HG03432 (cell line): ENCODE measurements at regions not wholly inside any gene's neighbourhood (a gene's known extent, or its start where the extent isn't known, plus 50 kb on each side); places are given as distances from the start of the nearest gene placed in this dataset.
A peak's percentile ranks its signal among the peaks of the same experiment; 100 is the strongest.

Experiments
- ATAC-seq: cut with Tn5 transposase; IDR thresholded peaks from one replicate; pipeline ENCODE4 v1.9.1; 2021; ENCODE audit warnings: mild to moderate bottlenecking, moderate library complexity; ENCODE audit not compliant: unreplicated experiment

DNA sequence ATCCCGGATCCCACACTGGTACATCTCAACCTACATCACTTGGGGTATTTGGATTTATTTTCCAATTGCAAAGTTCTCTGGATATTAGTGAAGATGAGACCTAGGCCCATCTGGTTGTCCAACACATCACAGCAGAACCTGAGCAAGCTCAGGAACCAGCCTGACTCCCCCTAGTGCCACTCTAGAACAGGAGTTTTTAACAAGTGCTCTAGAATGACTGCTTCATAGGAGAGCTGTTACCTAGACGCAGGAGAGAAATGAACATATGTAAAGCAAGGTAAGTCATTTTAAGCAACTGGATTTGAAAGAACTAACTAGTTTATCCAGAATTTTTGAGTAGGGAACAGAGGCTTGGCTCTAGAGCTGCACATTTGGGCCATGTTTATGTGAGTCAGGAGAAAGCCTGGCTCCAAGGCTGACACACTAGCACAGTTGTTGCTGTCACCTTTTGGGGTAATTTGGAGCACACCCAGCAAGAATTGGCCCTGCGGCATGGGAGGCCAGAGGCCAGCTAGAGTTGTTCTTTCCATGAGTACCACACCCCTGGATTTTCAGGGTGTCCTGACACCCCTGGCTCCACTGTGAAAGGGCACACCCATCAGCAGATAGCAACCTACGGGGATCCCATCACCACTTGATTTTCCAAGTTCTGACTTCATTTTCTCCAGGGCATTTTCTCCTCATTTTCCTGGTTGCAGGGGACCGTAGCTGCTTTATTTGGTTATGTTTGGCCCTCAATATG lies 110.9 kb upstream of the LPAR1 start:
- ATAC-seq: peak; percentile 49

DNA sequence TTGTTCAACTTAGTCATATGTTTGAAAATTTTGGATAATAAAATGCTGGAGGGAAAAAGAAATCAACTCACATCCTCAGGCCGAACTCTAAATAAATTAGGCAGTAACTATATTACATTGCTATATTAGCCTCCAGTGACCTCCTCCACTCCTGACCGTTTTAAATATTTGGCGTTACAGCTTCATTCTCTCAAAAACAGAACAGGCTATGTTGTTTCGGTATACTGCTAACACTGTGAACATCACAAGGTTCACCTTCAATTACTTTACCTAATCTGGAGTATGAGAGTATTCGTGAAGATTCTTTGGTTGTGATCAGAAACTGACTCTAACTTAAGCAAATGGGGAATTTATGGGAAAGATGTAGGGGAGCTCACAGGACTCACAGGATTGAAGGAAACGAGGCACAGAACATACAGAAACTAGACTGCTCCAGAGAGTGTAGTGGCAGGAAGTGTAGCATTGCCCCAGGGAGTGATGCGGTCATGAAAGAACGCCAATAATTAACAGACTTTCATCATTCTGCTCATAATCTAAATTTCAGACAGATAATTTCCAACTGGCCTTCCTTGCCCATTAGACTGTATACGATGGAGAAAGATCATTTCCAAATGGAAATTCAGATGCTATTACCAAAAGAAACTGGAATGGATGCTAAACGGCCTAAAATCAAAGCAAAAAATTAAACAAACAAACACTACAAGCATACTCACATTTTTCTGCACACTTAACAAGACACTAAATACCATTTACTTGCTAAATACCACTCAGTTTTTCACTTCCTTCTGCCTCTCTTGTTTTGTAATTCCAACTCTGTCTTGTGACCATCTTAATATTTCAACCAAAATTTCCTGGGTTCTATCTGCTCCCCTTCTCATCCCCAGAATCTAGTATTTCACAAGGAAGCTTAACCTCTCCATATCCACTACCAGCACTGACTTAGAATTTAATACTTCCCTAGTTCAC lies 110.1 kb upstream of the LPAR1 start:
- ATAC-seq: peak; percentile 66

DNA sequence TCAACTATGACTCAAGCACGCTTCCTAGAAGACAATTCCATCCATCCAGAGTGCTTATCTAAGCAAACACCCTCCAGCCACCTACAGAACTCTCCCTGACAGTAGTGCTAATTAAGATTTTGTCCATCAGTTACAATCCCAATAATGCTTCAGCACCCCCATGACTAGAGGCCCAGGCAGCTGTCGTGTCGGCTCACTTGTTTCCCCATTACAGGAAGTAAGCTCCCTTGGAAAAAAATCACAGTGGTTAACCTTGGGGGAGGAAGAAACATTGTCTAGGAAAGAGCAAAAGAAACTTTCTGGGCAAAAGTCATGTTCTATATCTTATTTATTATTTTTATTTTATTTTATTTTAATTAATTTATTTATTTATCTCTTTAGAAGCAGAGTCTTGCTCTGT lies 108.8 kb upstream of the LPAR1 start:
- no peak for ATAC-seq

DNA sequence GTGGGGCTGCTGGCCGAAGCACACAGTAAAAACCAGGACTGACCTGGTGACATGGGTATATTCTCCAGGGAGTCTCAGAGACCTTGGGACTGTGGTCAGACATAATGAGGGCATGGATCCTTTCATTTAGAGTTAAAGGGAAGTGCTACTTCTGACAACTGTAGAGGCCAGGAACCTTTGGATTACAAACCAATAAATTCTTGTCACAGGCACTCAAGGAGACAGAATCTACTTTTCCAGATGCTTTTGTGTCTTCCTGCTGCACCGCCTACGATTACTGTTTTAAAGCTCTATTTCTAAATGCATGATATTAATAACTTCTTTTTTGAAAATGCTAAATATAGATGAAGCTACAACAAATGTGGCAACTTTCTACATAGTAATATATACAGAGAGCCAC lies 106.5 kb upstream of the LPAR1 start:
- ATAC-seq: no peak

DNA sequence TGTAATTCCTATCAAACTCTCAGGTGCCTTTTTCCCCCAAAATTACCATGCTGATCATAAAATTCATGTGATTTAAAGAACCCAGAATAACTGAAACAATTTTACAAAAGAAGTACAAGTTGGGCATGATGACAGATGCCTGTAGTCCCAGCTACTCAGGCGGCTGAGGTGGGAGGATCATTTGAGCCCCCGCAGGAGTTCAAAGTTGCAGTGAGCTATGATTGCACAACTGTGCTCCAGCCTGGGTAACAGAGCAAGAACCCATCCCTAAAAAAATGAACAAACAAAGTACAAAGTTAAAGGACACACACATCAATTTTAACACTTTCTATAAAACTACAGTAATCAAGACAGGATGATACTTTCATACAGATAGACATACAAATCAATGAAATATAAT lies 97.9 kb upstream of the LPAR1 start:
- no peak for ATAC-seq

DNA sequence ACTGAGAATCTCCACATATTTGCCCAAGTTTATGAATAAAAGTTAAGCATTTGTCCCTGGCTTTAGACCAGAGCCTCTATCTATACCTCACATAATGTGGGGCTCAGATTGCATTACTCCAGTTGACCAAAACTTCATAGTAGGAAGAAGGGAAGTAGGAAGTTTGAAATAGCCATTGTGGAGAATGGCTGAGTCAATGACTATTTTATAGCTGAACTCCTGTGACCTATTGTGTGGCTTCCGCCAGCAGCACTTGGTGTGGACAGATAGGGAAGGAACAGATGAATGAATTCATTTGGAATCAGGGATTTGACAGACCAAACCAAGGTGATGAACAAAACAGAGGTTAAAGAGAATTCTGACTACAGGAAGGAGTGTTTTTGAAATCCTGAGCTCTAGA lies 92.9 kb upstream of the LPAR1 start:
- no peak for ATAC-seq

DNA sequence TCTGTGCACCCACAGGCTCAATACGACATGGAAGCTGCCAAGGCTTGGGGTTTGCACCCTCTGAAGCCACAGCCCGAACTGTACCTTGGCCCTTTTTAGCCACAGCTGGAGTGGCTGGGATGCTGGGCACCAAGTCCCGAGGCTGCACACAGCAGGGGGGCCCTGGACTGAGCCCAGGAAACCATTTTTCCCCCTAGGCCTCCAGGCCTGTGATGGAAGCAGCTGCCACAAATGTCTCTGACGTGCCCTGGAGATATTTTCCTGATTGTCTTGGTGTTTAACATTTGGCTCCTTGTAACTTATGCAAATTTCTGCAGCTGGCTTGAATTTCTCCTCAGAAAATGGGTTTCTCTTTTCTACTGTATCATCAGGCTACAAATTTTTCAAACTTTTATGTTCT lies 82.3 kb upstream of the LPAR1 start:
- no peak for ATAC-seq

DNA sequence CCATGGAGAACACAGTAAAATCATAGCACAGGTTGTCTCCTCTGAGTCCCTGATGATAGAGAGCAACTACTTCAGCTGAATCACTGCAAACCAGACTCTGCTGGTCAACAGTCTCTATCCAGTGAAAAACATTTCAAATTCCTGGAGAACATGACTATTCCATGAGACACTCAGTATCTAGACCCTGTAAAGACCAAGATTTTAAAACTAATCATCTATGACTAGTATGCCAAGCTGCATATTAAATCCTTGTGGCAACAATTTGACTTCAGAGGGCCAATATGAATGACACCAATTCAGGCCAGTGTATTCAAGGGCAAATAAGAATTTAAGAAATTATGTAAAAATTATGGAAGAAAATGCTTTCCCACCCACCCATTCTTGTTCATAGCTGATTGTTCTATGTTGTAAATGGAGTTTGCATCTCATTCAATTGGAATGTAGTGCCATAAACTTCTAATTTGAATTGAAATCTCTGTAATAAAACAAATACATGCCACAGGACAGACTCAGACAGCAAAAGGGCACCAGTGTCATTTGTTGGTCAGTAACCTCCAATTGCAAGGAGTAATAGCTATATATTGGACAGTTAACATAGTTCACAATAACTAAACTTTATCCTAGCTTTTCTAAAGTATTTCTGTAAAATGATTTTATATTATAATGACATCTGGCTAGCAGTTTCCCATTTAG lies 80.1 kb upstream of the LPAR1 start:
- no peak for ATAC-seq

DNA sequence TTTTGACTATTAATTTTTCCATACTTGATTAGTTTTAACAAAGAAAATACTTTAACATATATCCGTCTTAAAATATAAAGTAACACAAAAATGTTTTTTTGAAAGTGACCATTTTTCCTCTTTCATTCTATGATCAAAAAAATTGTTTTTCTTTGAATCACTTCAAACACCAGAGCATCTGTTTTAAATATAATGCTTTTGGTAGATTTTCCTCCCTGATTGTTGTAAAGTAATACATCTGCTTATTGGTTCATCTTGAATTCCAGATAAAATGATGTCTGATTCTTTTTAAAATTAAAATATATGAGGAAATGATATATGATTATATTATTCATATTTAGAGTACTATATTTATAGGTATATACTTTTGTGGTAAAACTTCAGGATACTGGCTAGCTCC lies 76.2 kb upstream of the LPAR1 start:
- no peak for ATAC-seq

DNA sequence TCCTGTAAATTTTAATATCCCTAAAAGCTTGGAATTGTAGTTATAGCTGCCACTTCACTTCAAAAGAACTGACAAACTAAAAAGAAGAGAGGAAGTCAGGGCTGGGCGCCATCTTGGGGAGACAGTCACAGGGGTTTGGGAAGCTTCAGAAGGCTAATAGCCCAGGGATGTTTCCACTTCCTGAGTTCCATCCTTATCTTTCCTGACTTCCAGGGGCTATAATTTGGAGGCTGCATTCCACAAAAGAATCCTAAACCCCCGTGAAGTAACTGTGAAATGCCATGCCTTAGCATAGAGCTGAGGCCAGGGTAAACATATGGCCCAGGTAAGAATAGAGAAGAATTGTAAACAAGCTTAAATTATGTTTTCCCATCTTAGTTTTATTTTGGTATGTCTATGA lies 75.4 kb upstream of the LPAR1 start:
- no peak for ATAC-seq

DNA sequence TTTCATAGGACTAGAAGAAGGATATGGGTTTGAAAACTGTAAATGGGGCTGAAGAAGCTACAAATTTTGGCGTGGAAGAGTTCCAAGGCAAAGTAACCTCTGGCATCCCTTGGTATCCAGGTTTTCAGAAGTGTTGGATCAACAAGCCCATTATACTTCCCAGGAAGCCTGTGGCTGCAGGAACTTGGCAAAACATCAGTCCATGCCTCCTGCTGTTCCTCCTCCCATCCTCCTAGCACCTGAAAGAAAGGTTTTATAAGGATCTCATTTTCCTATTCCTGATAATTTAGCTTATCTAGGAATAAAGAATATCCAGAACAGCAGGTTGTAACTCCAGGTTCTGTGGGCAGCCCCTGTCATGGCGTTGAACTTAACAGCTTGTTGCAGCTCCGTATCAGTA lies 72.5 kb upstream of the LPAR1 start:
- ATAC-seq: no peak

DNA sequence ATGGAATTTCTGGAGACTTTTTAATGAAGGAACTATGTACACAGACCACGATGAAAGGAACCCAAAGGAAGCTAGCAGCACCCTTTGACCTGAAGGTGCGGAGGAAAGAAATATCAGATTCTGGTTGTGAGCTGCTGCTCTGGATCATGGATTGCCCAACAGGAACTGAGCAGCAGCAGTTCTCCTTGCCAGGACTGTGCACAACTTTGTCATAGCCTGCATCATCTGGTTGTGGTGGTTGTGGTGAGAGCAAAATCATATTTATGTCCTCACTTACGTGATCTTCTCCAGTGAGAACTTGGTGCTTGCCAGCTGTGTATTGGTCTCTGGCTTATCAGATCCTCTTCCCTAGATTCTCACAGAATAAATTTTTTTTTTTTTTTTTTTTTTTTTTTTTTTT lies 70.7 kb upstream of the LPAR1 start:
- ATAC-seq: no peak

DNA sequence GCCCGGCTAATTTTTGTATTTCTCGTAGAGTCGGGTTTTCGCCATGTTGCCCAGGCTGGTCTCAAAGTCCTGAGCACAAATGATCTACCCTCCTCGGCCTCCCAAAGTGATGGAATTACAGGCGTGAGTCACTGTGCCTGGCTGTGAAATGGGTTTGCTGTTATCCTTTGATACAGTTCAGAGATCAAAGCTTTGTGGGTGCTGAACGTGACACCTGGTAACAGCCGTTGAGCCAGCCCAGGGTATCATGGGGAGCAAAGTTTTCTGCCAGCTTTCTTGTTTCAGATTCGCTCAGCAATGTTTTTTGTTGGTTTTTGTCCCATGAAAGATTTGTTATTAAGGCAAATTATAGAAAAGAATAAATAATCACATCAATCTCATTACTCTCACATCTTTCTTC lies 68.9 kb upstream of the LPAR1 start:
- no peak for ATAC-seq

DNA sequence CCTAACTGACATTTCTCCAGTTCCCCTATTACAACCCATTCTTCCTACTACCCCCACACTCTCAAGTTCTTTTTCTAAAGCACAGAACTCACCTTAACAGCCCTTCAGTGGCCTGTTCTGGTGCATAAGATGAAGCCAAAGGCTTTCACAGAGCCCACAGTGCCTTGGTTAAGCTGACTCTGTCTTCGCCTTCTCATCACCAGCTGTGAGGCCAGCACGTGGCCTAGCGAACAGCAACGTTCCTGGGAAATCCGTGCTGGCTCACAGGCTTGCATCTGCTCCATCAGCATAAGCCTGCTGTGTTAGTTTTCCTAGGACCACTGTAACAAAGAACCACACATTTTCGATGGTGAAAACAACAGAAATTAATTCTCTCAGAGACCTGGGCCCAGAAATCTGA lies 67.9 kb upstream of the LPAR1 start:
- no peak for ATAC-seq

DNA sequence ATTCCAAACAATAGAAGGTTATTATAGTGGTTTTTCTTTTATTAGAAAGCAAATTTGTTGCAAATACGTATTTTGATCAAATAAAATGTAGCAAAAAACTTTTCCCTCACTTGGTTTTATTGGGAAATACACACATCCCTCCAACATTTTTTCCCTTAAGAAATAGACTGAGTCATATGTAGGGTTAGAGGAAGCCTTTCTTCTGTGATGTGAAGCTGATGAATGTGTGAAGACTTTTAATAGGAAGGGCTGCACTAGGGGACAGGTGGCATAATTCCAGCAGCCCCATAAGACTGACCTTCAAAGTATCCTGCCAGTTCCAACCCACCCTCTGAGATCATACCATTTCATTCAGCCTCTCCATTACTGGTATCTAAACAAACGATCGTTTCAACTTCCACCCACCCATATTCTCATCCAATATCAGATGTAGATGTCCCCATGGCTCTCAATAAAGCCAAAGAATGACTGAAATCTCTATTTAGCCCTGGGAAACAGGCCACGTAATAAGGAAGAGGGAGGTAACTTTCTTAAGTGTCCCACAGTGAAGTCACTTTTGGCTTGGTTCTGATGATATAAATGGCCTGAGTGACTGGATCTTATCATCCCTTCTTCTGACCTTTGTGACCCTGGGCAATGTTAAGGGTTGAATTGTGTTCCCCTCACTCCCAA lies 64.7 kb upstream of the LPAR1 start:
- no peak for ATAC-seq

DNA sequence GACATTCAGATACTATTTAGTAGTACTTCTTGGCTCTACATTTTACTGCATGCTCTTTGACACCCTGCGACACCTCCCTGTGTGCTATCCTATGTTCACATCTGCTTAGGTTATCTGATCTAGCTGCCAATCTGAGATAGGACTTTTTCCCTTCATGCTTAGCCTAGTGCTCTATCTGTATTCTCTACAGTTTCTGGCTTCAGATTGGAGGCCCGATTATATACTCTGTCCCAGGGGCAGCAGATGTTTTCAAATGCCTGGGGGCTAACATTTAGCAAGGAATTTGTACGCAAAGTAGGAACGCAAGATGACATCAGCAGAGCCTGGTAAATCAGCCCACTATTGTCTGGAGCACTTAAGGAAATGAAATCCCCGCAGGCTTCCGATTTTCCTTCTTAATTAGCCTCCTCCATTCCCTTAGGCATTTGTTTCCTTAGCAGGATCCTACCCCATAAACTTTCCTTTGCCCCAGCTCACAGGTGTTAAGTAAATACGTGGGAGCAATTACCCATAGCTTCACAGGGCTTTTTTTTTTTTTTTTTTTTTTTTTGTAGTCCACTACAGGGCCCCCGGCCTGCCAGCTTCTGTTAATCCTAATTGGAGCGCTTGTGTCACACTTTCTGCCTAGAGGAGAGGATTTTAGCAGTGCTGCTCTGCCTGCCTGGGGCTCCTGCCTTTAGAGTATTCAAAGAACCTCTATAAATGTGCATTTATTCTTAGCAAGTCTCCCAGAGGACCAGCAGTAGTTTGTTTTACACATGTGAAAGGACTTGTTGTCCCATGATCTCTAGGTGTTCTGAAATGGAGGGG lies 61.1 kb upstream of the LPAR1 start:
- no peak for ATAC-seq

DNA sequence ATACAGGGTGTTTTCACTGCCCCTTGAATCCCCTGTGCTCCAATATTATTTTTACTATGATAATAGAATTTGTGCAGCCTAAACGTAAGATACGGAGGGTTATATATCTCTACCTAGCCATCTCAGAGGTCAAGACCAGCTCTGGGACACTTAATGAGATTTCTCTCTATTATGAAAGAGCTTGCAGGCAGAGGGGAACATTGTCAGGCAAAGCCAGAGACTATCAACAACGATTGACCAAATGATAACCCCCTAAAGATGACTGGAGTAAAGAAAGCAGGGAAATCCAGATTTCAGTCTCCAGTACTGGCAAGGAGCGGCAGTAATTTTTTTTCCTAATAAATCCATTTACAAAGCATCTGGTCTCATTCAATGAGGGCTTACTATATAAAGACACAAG lies 59.8 kb upstream of the LPAR1 start:
- no peak for ATAC-seq

DNA sequence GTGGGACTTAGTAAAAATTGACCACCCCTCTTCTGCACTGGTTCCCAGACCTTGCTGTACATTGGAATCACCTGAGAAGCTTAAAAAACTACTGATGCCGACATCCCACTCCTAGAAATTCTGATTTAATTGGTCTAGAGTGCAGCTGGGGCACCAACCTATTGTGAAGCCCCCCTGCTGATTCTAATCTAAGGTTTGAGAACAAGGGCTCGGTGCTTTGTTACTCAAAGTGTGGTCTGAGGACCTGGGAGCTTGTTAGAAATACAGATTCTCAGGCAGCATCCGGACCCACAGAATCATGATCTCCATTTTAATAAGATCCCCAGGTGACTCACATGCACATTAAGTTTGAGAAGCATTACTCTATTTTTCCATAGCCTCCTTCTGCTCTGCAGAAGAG lies 57.8 kb upstream of the LPAR1 start:
- no peak for ATAC-seq

DNA sequence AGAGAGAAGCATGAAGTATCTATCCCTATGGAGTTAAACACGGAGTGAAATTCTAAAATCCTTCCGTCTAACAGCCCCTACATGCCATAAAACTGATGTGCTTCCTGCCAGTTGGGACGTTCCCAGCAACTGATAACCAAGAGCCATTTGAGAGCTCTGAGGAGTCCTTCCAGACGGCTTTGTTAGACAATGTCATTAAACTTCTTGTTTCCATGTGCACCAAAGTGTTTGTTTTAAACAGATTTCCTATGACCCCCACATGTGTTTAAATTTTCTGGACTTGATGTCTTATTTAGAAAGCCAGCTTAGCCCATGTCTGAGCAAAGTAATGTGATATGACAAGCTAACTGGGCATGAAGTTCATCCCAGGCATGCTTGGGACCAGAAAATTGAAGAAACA lies 57.2 kb upstream of the LPAR1 start:
- no peak for ATAC-seq

DNA sequence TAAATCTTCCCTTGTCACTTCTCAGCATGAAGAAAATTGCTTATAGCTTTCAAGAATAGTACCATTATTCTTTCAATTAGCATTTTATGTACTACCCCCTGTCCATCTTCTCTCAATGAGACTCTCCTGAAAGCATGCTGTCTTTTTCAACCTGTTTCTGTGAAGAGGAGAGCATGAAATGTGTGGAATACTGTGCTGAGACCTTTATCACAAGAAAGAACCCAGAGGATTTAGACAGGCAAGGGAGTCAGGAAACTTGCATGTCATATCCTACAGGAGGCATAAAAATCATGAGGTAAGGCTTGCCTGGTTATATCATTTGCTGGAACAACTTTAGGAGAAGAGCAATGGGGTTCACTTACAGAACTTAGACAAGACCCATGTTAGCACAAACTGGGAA lies 56.7 kb upstream of the LPAR1 start:
- ATAC-seq: no peak
